Activated naive CD8-positive, alpha-beta T cell treated with anti-CD3 and anti-CD28 coated beads for 36 hours (primary cell): ENCODE measurements at regions not wholly inside any gene's neighbourhood (a gene's known extent, or its start where the extent isn't known, plus 50 kb on each side); places are given as distances from the start of the nearest gene placed in this dataset.

Experiments
- DNase-seq: peaks from one replicate; pipeline ENCODE4 v3.0.0; 2021
- H3K27ac Mint-ChIP-seq: one replicate; pipeline ENCODE4 v1.8.0; 2022; ENCODE audit warnings: mild to moderate bottlenecking, moderate library complexity, mixed read lengths
- H3K27me3 Mint-ChIP-seq: one replicate; pipeline ENCODE4 v1.8.0; 2022; ENCODE audit warnings: mild to moderate bottlenecking, mixed read lengths
- H3K36me3 Mint-ChIP-seq: one replicate; pipeline ENCODE4 v1.8.0; 2021; ENCODE audit warnings: mild to moderate bottlenecking, mixed read lengths
- H3K4me1 Mint-ChIP-seq: one replicate; pipeline ENCODE4 v1.8.0; 2021; ENCODE audit warnings: mixed read lengths
- H3K4me3 Mint-ChIP-seq: one replicate; pipeline ENCODE4 v1.8.0; 2022; ENCODE audit warnings: mild to moderate bottlenecking, moderate library complexity, mixed read lengths
- H3K9me3 Mint-ChIP-seq: one replicate; pipeline ENCODE4 v1.8.0; 2022; ENCODE audit warnings: mixed read lengths

DNA sequence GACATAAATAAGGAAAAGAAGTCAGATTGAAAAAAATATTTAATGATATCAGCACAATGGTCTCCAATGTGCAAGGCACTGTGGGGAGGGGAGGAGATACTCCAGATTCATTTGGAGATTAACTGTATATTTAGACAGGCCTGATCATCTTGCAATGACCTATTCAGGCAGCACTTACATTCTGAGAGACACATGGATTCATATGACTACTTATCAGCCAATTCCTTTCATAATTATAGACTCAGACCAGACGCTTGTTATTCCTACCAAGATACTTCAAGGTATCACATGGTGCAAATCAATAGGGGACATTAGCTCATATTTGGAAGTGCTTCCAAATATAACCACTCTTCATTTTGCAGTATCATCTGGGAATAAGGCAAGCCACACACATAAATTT, 153.5 kb upstream of the TARS1 start:
- H3K27ac Mint-ChIP-seq, result no peak overlapping the region
- no peaks in the 10 kb centered on the region for H3K36me3 Mint-ChIP-seq
- no peaks in the 10 kb centered on the region for H3K27me3 Mint-ChIP-seq
- H3K4me3 Mint-ChIP-seq, result no peak overlapping the region
- no peak for DNase-seq
- no peaks in the 10 kb centered on the region for H3K4me1 Mint-ChIP-seq
- peaks cover 12% of the 10 kb centered on the region for H3K9me3 Mint-ChIP-seq

DNA sequence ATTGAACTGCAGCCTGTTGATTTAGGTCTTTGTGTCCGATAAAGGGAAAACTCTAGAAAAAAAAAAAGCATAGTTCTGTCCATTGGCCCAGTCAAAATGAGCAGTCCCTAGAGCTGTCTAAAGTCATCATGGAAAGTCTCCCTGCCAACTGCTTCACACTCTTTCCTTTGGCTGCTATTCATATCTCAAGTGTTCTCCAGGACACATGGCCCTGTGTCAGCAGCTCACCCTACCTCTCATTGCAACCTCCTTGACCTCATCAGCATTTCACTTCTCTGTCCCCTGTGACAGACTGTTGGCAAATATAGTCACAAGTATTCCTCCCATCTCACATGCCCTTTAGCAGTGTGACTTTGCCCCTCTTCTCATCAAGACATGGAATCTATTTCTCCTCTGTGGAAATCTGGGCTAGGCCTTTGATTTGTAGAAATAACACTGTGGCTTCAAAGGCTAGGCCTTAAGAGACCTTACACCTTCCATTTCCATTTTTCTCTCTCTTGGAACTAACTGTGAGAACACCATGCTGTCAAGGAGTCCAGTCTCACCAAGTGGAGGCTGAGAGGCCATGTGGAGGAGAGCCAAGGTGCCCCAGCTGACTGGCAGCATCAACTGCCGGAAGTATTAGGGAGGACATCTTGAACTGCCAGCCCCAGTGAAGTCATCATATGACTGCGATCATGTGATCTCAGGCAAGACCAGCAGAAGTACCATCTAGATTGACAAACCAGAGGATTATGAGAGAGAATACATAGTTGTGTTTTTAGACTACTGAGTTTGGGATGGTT, 149.4 kb upstream of the TARS1 start:
- Mint-ChIP-seq H3K9me3 (peaks cover 12% of the 10 kb centered on the region), H3K4me1 (no peaks in the 10 kb centered on the region), H3K27me3 (peaks cover 6% of the 10 kb centered on the region), H3K36me3 (no peaks in the 10 kb centered on the region), H3K27ac (no peak overlapping the region), H3K4me3 (no peak overlapping the region)
- DNase-seq, result no peak

DNA sequence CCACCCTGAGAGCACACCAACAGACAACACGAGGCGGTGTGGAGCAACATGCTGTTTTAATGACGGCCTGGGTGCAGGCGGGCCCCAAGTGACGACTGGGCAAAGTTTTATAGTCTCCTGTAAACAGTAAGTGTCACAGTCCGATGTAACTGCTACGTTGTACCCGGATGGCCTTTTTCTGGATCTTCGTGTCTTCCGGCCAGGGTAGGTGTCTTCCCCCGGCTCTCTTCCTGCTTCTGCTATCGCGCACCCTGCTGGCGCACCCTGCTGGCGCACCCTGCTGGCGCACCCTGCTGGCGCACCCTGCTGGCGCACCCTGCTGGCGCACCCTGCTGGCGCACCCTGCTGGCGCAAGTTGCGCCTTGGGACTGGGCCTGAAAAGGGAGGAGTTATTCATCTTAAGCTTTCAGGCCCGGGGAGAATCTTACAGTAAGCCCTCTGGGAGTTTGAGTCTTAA, 143.0 kb upstream of the TARS1 start:
- Mint-ChIP-seq H3K4me1 (peaks cover 18% of the 10 kb centered on the region), H3K27ac (no peak overlapping the region), H3K36me3 (no peaks in the 10 kb centered on the region), H3K4me3 (no peak overlapping the region), H3K27me3 (peaks cover 10% of the 10 kb centered on the region), H3K9me3 (peaks cover 5% of the 10 kb centered on the region)
- DNase-seq, result no peak

DNA sequence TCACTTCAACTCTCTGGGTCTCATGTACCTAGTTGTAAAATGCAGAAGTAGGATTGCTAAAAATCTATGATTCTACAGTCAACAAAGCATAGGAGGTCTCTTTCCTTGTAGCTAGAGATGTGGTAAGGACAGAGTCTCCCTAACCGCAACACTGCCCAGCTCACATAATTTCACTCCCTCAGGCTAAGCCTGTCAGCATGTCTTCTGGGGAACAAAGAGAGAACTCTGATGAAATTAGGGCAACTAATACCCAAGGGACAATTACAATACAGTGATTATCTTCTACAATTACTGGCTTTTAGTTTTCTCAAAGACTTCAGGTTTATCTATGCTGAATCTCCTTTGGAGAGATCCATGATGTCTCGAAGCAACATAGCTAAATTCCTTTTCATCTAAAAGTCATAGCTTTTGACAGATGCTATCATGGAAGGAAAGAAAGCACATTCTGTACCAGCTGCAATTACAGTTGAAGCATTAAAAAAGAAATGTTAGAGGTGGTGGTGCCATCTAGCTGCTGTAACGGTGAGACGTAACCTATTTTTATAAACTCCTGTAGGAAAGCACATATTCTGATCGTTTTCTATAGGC, 141.1 kb upstream of the TARS1 start:
- H3K4me1 Mint-ChIP-seq, result peaks cover 21% of the 10 kb centered on the region

DNA sequence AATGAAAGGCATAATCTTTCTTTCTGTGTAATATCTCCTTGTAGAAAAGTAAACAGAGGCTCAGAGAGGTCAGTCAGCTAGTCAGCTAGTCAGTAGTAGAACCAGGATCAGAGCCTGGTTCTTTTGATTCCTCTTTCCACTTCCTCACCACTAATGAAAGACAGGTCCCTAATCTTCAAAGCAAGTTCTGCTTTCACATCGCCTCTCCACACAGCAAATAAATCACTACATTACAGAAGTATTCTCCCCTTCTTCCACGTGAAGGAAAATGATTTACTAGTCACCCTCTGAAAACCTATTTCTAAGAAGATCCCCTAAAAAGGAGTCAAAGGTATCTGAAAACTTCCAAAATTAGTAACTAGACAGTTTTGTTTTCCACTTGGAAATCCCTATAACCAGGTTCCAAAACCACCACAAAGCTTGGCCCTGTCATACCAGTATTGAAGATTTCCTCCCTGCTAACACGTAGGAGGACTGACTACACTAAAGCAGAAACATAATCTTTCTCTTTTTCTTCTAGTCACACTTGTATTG, 140.5 kb upstream of the TARS1 start:
- H3K9me3 Mint-ChIP-seq, result peaks cover 5% of the 10 kb centered on the region
- no peaks in the 10 kb centered on the region for H3K36me3 Mint-ChIP-seq
- no peak overlapping the region for H3K4me3 Mint-ChIP-seq
- peak overlapping the region; percentile 70 for H3K27ac Mint-ChIP-seq
- H3K27me3 Mint-ChIP-seq, result peaks cover 10% of the 10 kb centered on the region
- DNase-seq, result peak; percentile 22
- H3K4me1 Mint-ChIP-seq, result peaks cover 21% of the 10 kb centered on the region

More for the DNA sequence above, 141.1 kb upstream of the TARS1 start:
- Mint-ChIP-seq H3K9me3 (peaks cover 5% of the 10 kb centered on the region), H3K27me3 (peaks cover 8% of the 10 kb centered on the region), H3K36me3 (no peaks in the 10 kb centered on the region), H3K4me3 (no peak overlapping the region), H3K27ac (peak overlapping the region; percentile 65)
- DNase-seq, result no peak

DNA sequence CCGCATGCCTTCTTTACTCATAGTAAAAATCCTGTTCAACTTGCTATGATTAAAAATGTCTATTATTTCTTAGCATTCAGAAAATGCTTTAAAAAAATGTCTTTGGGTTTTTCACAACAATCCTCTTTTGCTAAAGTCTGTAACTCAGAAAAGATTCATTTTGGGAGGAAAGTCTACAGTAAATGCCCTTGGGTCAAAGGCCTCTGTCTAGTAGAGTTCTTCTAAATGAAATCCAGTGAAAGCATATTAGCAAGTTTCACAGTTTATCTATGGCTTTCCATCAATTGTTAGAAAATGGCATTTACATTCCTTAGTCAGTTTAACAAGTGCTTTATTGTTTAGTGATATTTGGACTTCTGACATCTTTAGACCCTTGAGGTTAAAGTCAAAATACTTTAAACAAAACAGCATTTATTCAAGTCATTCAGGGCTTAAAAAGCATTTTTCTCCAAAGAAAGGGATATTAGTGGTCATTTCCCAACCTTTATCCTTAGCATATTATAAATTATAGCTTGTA, 137.1 kb upstream of the TARS1 start:
- Mint-ChIP-seq H3K4me3 (no peak overlapping the region), H3K27ac (no peak overlapping the region), H3K4me1 (peaks cover 25% of the 10 kb centered on the region), H3K9me3 (peaks cover 5% of the 10 kb centered on the region), H3K36me3 (no peaks in the 10 kb centered on the region), H3K27me3 (peaks cover 24% of the 10 kb centered on the region)
- no peak for DNase-seq

DNA sequence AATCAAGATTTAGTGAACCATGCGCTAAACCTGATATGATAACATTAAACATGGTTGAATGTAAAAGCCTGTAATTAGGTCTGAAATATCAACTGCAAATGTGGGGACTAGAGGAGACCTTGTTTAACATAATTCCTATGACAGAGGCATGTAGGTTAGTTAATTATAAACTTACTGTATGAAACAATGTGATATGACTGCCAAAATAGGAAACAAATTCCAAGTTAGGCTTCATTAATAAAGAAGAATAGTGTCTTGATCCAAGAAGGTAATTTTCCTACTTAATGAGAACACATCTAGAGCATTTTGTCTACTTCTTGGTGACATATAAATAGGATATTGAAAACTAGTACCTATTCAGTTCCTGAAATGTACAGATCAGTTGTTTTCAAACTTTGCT, 136.2 kb upstream of the TARS1 start:
- H3K27ac Mint-ChIP-seq, result no peak overlapping the region
- peaks cover 28% of the 10 kb centered on the region for H3K27me3 Mint-ChIP-seq
- DNase-seq, result no peak
- peaks cover 22% of the 10 kb centered on the region for H3K4me1 Mint-ChIP-seq
- H3K9me3 Mint-ChIP-seq, result peaks cover 5% of the 10 kb centered on the region
- H3K4me3 Mint-ChIP-seq, result no peak overlapping the region
- no peaks in the 10 kb centered on the region for H3K36me3 Mint-ChIP-seq

DNA sequence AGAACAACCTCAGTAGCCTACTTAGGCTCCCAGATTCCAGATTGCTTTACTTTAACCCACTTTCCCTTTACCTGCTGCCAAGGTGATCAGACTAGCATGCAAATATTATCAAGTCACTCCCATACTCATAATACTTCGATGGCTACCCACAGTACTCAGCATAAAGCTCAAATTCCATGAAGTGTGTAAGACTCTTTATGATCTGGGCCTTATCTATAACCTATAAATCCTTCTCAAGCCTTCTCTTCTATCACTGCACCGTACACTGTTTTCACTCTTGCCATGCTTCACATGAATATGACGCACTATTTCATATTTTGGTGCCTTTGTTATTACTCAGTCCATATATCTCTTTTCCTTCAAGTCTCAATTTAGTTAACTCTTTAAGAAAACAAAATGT, 135.2 kb upstream of the TARS1 start:
- peaks cover 4% of the 10 kb centered on the region for H3K9me3 Mint-ChIP-seq

DNA sequence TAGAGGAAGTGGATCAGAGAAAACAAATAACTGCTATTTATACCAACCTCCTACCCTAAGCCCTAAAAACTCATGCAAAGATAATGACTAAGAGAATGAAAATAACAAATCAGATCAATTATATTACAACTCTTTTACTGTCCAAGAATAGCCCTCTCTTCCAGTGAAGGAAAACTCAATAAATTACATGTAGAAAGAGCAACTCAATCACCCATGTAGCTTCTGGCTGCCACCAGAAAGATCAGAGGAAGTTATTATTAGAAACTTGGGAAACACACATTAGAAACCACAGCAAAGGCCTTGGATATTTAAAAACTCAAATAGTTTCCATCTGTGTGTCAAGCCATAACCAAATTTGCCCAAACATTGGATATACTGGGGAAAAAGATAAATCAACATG, 134.0 kb upstream of the TARS1 start:
- Mint-ChIP-seq H3K4me1 (peaks cover 10% of the 10 kb centered on the region), H3K27ac (no peak overlapping the region), H3K9me3 (peaks cover 3% of the 10 kb centered on the region)

More for the DNA sequence above, 135.2 kb upstream of the TARS1 start:
- Mint-ChIP-seq H3K36me3 (no peaks in the 10 kb centered on the region), H3K27me3 (peaks cover 28% of the 10 kb centered on the region), H3K27ac (no peak overlapping the region), H3K4me3 (no peak overlapping the region), H3K4me1 (peaks cover 12% of the 10 kb centered on the region)
- DNase-seq, result no peak

DNA sequence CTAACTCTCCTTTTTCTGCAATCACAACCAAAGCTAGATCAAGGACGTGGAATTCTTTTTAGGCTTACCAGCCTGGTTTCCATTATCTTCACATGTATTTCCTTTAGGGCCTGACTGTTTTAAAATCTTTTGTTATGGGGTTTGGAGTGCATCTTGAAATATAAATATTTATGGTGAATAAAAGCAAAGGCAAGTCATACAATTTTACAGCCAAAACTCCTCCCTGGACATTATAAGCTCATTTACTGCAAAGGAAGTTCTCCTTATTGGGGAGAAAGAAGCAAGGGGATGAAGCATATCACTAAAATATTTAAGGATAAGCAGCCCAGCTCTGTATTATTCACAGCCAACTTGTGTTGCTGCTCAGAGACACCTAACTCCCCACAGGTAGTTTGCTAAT, 132.2 kb upstream of the TARS1 start:
- H3K27ac Mint-ChIP-seq, result no peak overlapping the region
- H3K27me3 Mint-ChIP-seq, result peaks cover 20% of the 10 kb centered on the region
- no peaks in the 10 kb centered on the region for H3K9me3 Mint-ChIP-seq
- DNase-seq, result no peak
- no peaks in the 10 kb centered on the region for H3K36me3 Mint-ChIP-seq
- H3K4me3 Mint-ChIP-seq, result no peak overlapping the region
- peaks cover 5% of the 10 kb centered on the region for H3K4me1 Mint-ChIP-seq

More for the DNA sequence above, 134.0 kb upstream of the TARS1 start:
- Mint-ChIP-seq H3K36me3 (no peaks in the 10 kb centered on the region), H3K27me3 (peaks cover 28% of the 10 kb centered on the region), H3K4me3 (no peak overlapping the region)
- DNase-seq, result no peak

DNA sequence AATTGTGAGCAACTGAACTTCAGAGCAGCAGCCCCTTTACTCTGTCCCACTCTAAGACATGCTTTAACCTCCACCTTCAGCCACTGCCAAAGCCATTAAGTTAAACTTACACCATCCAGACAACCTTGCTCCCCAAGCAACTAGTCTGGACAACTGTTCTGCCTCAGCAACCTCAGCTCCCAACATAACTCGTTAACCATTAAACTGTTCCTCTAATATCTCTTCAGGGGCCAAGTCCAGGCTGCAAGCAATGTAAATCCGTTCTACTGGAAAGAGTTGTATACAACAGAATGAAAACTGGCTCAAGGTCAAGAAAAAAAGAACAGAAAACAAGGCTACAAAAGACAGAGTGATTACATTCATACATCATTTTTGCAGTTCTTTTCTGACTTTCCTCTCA, 131.7 kb upstream of the TARS1 start:
- Mint-ChIP-seq H3K36me3 (no peaks in the 10 kb centered on the region), H3K4me3 (no peak overlapping the region), H3K27me3 (peaks cover 20% of the 10 kb centered on the region), H3K27ac (no peak overlapping the region), H3K9me3 (no peaks in the 10 kb centered on the region), H3K4me1 (peaks cover 5% of the 10 kb centered on the region)
- DNase-seq, result no peak

DNA sequence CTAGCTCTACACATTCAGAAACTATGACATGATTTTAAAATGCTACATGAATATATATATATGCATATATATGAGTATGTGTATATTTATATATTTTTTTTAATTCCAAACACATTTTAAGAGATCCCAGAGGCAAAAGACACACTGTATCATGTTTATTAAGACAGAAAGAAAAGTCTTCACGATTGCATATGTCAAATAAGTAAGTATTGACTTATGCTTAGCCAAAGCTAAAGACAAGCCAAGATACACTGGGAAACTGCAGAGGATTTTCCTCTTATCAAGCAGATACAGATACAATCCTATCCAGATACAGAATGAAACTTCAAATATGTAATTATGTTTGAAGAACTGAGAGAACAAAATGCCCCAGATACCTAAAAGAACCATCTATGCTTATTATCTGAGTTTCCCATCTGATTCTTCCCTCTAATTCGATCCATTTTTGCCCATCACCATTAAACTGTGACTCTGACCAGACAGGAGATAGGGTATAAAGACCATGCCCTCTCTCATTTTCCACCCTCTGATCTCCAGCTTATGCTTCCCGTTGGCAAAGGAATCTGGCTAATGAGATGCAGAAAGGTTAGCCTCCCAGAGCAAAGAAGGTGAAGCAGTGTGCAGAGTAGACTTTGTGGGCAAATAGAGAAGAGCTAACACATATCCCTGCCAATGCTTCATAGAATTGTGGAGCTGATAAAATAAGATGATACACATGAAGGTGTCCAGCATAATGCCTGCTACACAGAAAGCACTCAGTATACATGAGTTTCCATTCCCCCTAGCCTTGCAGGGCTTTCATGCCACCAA, 131.0 kb upstream of the TARS1 start:
- H3K4me1 Mint-ChIP-seq, result peaks cover 5% of the 10 kb centered on the region
- H3K36me3 Mint-ChIP-seq, result no peaks in the 10 kb centered on the region
- H3K27ac Mint-ChIP-seq, result no peak overlapping the region
- DNase-seq, result no peak
- H3K27me3 Mint-ChIP-seq, result peaks cover 20% of the 10 kb centered on the region
- H3K9me3 Mint-ChIP-seq, result no peaks in the 10 kb centered on the region
- no peak overlapping the region for H3K4me3 Mint-ChIP-seq

DNA sequence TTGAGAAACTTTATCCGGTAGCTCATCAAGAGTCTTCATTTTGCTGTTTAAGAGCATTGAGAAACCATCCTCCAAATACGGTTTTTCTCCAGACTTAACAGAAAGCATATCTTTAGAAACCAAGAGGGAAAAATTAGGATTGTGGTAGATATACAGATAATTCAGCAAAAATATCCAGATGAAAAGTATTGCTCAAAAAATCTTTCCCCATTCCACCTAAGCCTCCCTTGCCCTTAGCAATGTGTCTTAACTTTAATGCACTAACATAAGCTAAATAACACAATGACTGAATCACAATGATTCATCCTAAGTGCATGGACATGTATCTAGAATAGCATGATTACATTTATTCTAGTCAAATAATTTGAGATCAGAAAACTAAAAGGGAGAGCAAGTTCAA, 130.3 kb upstream of the TARS1 start:
- peaks cover 5% of the 10 kb centered on the region for H3K4me1 Mint-ChIP-seq
- H3K9me3 Mint-ChIP-seq, result no peaks in the 10 kb centered on the region
- no peak overlapping the region for H3K4me3 Mint-ChIP-seq
- peaks cover 16% of the 10 kb centered on the region for H3K27me3 Mint-ChIP-seq
- H3K27ac Mint-ChIP-seq, result no peak overlapping the region
- no peaks in the 10 kb centered on the region for H3K36me3 Mint-ChIP-seq
- no peak for DNase-seq

DNA sequence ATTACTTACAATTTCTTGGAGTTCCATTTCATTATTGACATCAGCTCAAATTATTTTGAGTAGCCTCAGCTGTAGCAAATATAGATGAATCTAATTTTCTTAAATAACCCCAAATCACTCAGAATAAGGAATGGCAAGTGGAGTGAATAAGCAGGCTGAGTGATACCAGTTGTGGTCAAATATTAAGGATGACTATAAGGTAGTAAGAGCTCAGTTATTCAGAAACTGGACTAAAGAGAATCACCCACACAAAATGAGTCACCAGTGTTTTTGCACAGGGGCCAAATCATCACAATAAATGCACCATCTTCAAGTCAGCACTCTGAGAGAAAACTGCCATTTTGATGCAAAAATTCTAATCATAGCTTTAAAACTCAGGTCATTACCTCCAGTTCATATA, 128.9 kb upstream of the TARS1 start:
- H3K36me3 Mint-ChIP-seq, result no peaks in the 10 kb centered on the region
- H3K27me3 Mint-ChIP-seq, result peaks cover 13% of the 10 kb centered on the region
- no peaks in the 10 kb centered on the region for H3K9me3 Mint-ChIP-seq
- no peak overlapping the region for H3K27ac Mint-ChIP-seq
- no peak overlapping the region for H3K4me3 Mint-ChIP-seq
- H3K4me1 Mint-ChIP-seq, result peaks cover 3% of the 10 kb centered on the region
- DNase-seq, result no peak
